Suprapubic skin (tissue), 4 donors: ENCODE measurements at regions not wholly inside any gene's neighbourhood (a gene's known extent, or its start where the extent isn't known, plus 50 kb on each side); places are given as distances from the start of the nearest gene placed in this dataset.

Source experiments
- DNase-seq, 2 donors: peaks; one replicate each; pipeline ENCODE4 v3.0.0-alpha.2; 2019; ENCODE audit warnings: low spot score in 2 of 2
- H3K27ac ChIP-seq: fragments of 200-600 bp; sonication (generic); one replicate; pipeline ENCODE4 v1.5.1; 2019
- H3K27me3 ChIP-seq: fragments of 200-600 bp; sonication (generic); one replicate; pipeline ENCODE4 v1.5.1; 2019
- H3K36me3 ChIP-seq: fragments of 200-600 bp; sonication (generic); one replicate; pipeline ENCODE4 v1.5.1; 2019
- H3K4me1 ChIP-seq: fragments of 200-600 bp; sonication (generic); one replicate; pipeline ENCODE4 v1.5.1; 2019
- H3K4me3 ChIP-seq: fragments of 200-600 bp; sonication (generic); one replicate; pipeline ENCODE4 v1.5.1; 2019; ENCODE audit warnings: mild to moderate bottlenecking
- H3K9me3 ChIP-seq: fragments of 200-600 bp; sonication (generic); one replicate; pipeline ENCODE4 v1.5.1; 2019
- CTCF ChIP-seq, 2 donors: fragments of 200-600 bp in 1 of 2; fragments of 450-650 bp in 1 of 2; sonication (generic) in 1 of 2; IDR thresholded peaks; one replicate each; pipeline ENCODE4 v1.5.1; 2016 to 2019; ENCODE audit warnings: antibody characterized with exemption in 2 of 2, mild to moderate bottlenecking in 1 of 2, moderate library complexity in 1 of 2
- EP300 ChIP-seq: sonication (generic); formaldehyde crosslinking; IDR thresholded peaks from one replicate; pipeline ENCODE4 v1.6.1; 2017; ENCODE audit warnings: antibody characterized with exemption
- POLR2A ChIP-seq, 2 donors: fragments of 450-650 bp; IDR thresholded peaks; one replicate each; pipeline ENCODE4 v1.6.1; 2017; ENCODE audit warnings: antibody characterized with exemption in 2 of 2, mild to moderate bottlenecking in 2 of 2, moderate library complexity in 2 of 2
- POLR2AphosphoS5 ChIP-seq, 3 donors: sonication (generic); formaldehyde crosslinking; IDR thresholded peaks; one replicate each; pipeline ENCODE4 v1.6.1; 2017; ENCODE audit warnings: antibody characterized with exemption in 3 of 3
- WGBS: methylation state at CpG from one replicate; pipeline ENCODE4 v1.1.5; 2018; 5-methylcytosine and 5-hydroxymethylcytosine counted together

- no peak for DNase-seq
- 86% methylated on average over 6 of the region's 6 CpGs for WGBS
- no peak overlapping the region for H3K4me3 ChIP-seq
- H3K36me3 ChIP-seq = no peaks in the 10 kb centered on the region
- H3K27me3 ChIP-seq = no peaks in the 10 kb centered on the region
- no peaks in the 10 kb centered on the region for H3K9me3 ChIP-seq
- H3K27ac ChIP-seq = no peak overlapping the region
- TF ChIP-seq POLR2AphosphoS5 (IDR thresholded peaks at IDR 0.05) (no peak), POLR2A (IDR thresholded peaks at IDR 0.05) (no peak), CTCF (IDR thresholded peaks at IDR 0.05) (no peak), EP300 (no peak)
- no peaks in the 10 kb centered on the region for H3K4me1 ChIP-seq
These were observed 193.0 kb upstream of the DPP6 start for GRCh38 chr7:153859239-153859638.

GRCh38 chr7:153886506-153887441, 165.4 kb upstream of the DPP6 start:
- peak overlapping the region; percentile 48 for H3K4me3 ChIP-seq

GRCh38 chr7:153887749-153888569, 164.2 kb upstream of the DPP6 start:
- Histone ChIP-seq H3K9me3 (no peaks in the 10 kb centered on the region), H3K4me1 (peaks cover 17% of the 10 kb centered on the region), H3K27ac (no peak overlapping the region), H3K4me3 (peak overlapping the region; percentile 48), H3K27me3 (peaks cover 34% of the 10 kb centered on the region), H3K36me3 (no peaks in the 10 kb centered on the region)
- no peak for TF ChIP-seq CTCF (IDR thresholded peaks at IDR 0.05)
- no peak for TF ChIP-seq POLR2AphosphoS5 (IDR thresholded peaks at IDR 0.05)
- no peak for TF ChIP-seq POLR2A (IDR thresholded peaks at IDR 0.05)
- TF ChIP-seq EP300 = no peak
- no peak for DNase-seq
- WGBS = 3% methylated on average over 31 of the region's 82 CpGs

More at GRCh38 chr7:153886506-153887441, 165.4 kb upstream of the DPP6 start:
- no peaks in the 10 kb centered on the region for H3K36me3 ChIP-seq
- TF ChIP-seq POLR2AphosphoS5 (IDR thresholded peaks at IDR 0.05) = no peak
- TF ChIP-seq POLR2A (IDR thresholded peaks at IDR 0.05) = no peak
- TF ChIP-seq EP300 = no peak
- TF ChIP-seq CTCF (IDR thresholded peaks at IDR 0.05) = no peak
- peaks cover 34% of the 10 kb centered on the region for H3K27me3 ChIP-seq
- no peak overlapping the region for H3K27ac ChIP-seq
- DNase-seq = no peak
- no peaks in the 10 kb centered on the region for H3K9me3 ChIP-seq
- WGBS = under 1% methylated on average over 31 of the region's 98 CpGs
- H3K4me1 ChIP-seq = peaks cover 17% of the 10 kb centered on the region

- Histone ChIP-seq H3K36me3 (no peaks in the 10 kb centered on the region), H3K27ac (no peak overlapping the region), H3K27me3 (peaks cover 23% of the 10 kb centered on the region), H3K4me3 (no peak overlapping the region), H3K4me1 (peaks cover 12% of the 10 kb centered on the region), H3K9me3 (no peaks in the 10 kb centered on the region)
- no peak for TF ChIP-seq EP300
- TF ChIP-seq CTCF (IDR thresholded peaks at IDR 0.05) = no peak
- no peak for TF ChIP-seq POLR2A (IDR thresholded peaks at IDR 0.05)
- no peak for TF ChIP-seq POLR2AphosphoS5 (IDR thresholded peaks at IDR 0.05)
- WGBS = 87% methylated on average over 6 of the region's 6 CpGs
- no peak for DNase-seq
These were observed 160.2 kb upstream of the DPP6 start for GRCh38 chr7:153891990-153892389.

- DNase-seq = no peak
- peaks cover 5% of the 10 kb centered on the region for H3K9me3 ChIP-seq
- WGBS = 41% methylated on average over 3 of the region's 3 CpGs
- H3K36me3 ChIP-seq = no peaks in the 10 kb centered on the region
- no peak overlapping the region for H3K27ac ChIP-seq
- H3K27me3 ChIP-seq = no peaks in the 10 kb centered on the region
- no peak overlapping the region for H3K4me3 ChIP-seq
- H3K4me1 ChIP-seq = no peaks in the 10 kb centered on the region
- TF ChIP-seq POLR2A (IDR thresholded peaks at IDR 0.05) (no peak), POLR2AphosphoS5 (IDR thresholded peaks at IDR 0.05) (no peak), EP300 (no peak), CTCF (IDR thresholded peaks at IDR 0.05) (no peak)
These were observed 149.3 kb upstream of the DPP6 start for GRCh38 chr7:153902862-153903261.
